ENCODE measurements at regions not wholly inside any gene's neighbourhood (a gene's known extent, or its start where the extent isn't known, plus 50 kb on each side); places are given as distances from the start of the nearest gene placed in this dataset.

- TF ChIP-seq CTCF (conservative IDR thresholded peaks at IDR 0.05 in 1 of 2, IDR thresholded peaks at IDR 0.05 in 1 of 2; ENCODE audit: extremely low read depth in 1 of 2, insufficient read depth in 1 of 2, low read depth in 1 of 2, low read length in 2 of 2) (no peak), EZH2 (IDR thresholded peaks at IDR 0.05; ENCODE audit: borderline replicate concordance, low read length) (no peak)
These were observed 897.1 kb downstream of the KCNMA1 start for GRCh38 chr10:76740514-76740913.

All from mammary epithelial cell (primary cell).